GM23338 (cell line): ENCODE measurements at regions not wholly inside any gene's neighbourhood (a gene's known extent, or its start where the extent isn't known, plus 50 kb on each side); places are given as distances from the start of the nearest gene placed in this dataset.

Experiments used
- CREB1 ChIP-seq: fragments of 250-450 bp; sonication (Bioruptor Pico); IDR thresholded peaks from 2 replicates; pipeline ENCODE4 v1.5.0; 2020; ENCODE audit warnings: low read depth, mild to moderate bottlenecking, moderate library complexity
- CTCF ChIP-seq, 2 experiments: fragments of 200-600 bp in 1 of 2; sonication (generic) in 1 of 2; conservative IDR thresholded peaks; 2 replicates each; pipeline versions ENCODE4 v1.5.1 to v1.6.1; 2016 to 2017; ENCODE audit warnings: antibody characterized with exemption in 2 of 2, low read depth in 2 of 2, mild to moderate bottlenecking in 2 of 2, moderate library complexity in 1 of 2
- EZH2 ChIP-seq: fragments of 200-600 bp; sonication (generic); IDR thresholded peaks from one replicate; pipeline ENCODE4 v1.8.0; 2017; ENCODE audit warnings: antibody characterized with exemption, mild to moderate bottlenecking, low read depth; ENCODE audit not compliant: unreplicated experiment
- EZH2phosphoT487 ChIP-seq: fragments of 200-600 bp; sonication (generic); IDR thresholded peaks from one replicate; pipeline ENCODE4 v1.8.1; 2018; ENCODE audit warnings: antibody characterized with exemption; ENCODE audit not compliant: unreplicated experiment
- JUNB ChIP-seq: IDR thresholded peaks from one replicate; pipeline ENCODE4 v1.6.1; 2016; ENCODE audit warnings: antibody characterized with exemption; ENCODE audit not compliant: unreplicated experiment
- POLR2AphosphoS5 ChIP-seq: IDR thresholded peaks from 2 replicates; pipeline ENCODE4 v1.6.1; 2016; ENCODE audit warnings: antibody characterized with exemption, low read depth
- REST ChIP-seq: IDR thresholded peaks from one replicate; pipeline ENCODE4 v1.6.1; 2018; ENCODE audit warnings: antibody characterized with exemption; ENCODE audit not compliant: unreplicated experiment
- STAT1 ChIP-seq: IDR thresholded peaks from one replicate; pipeline ENCODE4 v1.6.1; 2016; ENCODE audit warnings: antibody characterized with exemption; ENCODE audit not compliant: unreplicated experiment
- ZNF462 ChIP-seq: fragments of 250-450 bp; sonication (Bioruptor Pico); IDR thresholded peaks from 2 replicates; pipeline ENCODE4 v1.5.0; 2020; ENCODE audit warnings: mild to moderate bottlenecking, moderate library complexity

- no peak for TF ChIP-seq CTCF (conservative IDR thresholded peaks at IDR 0.05; ENCODE audit: low read depth in 2 of 2)
- TF ChIP-seq STAT1, result no peak
- no peak for TF ChIP-seq EZH2
- no peak for TF ChIP-seq POLR2AphosphoS5
- TF ChIP-seq REST, result no peak
- no peak for TF ChIP-seq CREB1
- no peak for TF ChIP-seq EZH2phosphoT487
- no peak for TF ChIP-seq JUNB
- no peak for TF ChIP-seq ZNF462 (CRISPR knock-in tag)
Observed at GRCh38 chr15:97858296-97858695, 102.2 kb upstream of the ARRDC4 start.
